Glutamatergic neuron (in vitro differentiated cells): ENCODE measurements at regions not wholly inside any gene's neighbourhood (a gene's known extent, or its start where the extent isn't known, plus 50 kb on each side); places are given as distances from the start of the nearest gene placed in this dataset.

ENCODE experiments used
- DNase-seq: peaks from one replicate; pipeline ENCODE4 v3.0.0; 2022
- H3K27ac Mint-ChIP-seq: one replicate; pipeline ENCODE4 v1.8.0; 2020; ENCODE audit warnings: mild to moderate bottlenecking, mixed read lengths, inconsistent platforms; ENCODE audit not compliant: unreplicated experiment
- H3K27me3 Mint-ChIP-seq: one replicate; pipeline ENCODE4 v1.8.0; 2020; ENCODE audit warnings: mild to moderate bottlenecking, moderate library complexity, mixed read lengths, inconsistent platforms; ENCODE audit not compliant: unreplicated experiment
- H3K36me3 Mint-ChIP-seq: one replicate; pipeline ENCODE4 v1.8.0; 2020; ENCODE audit warnings: mild to moderate bottlenecking, mixed read lengths, inconsistent platforms; ENCODE audit not compliant: unreplicated experiment
- H3K4me1 Mint-ChIP-seq: one replicate; pipeline ENCODE4 v1.8.0; 2020; ENCODE audit warnings: mild to moderate bottlenecking, low read depth, mixed read lengths, inconsistent platforms; ENCODE audit not compliant: unreplicated experiment
- H3K4me3 Mint-ChIP-seq: one replicate; pipeline ENCODE4 v1.8.0; 2020; ENCODE audit warnings: mild to moderate bottlenecking, mixed read lengths, inconsistent platforms; ENCODE audit not compliant: unreplicated experiment
- H3K9me3 Mint-ChIP-seq: one replicate; pipeline ENCODE4 v1.8.0; 2020; ENCODE audit warnings: mild to moderate bottlenecking, moderate library complexity, mixed read lengths, inconsistent platforms; ENCODE audit not compliant: unreplicated experiment
- CTCF ChIP-seq: fragments of 200-600 bp; sonication (generic); IDR thresholded peaks from one replicate; pipeline ENCODE4 v1.5.0; 2021; ENCODE audit not compliant: partially characterized antibody, unreplicated experiment

GRCh38 chr2:41160439-41160838, 708.5 kb upstream of the SLC8A1 start:
- Mint-ChIP-seq H3K4me1 (no peaks in the 10 kb centered on the region), H3K27ac (no peak overlapping the region), H3K4me3 (no peak overlapping the region), H3K9me3 (no peaks in the 10 kb centered on the region), H3K27me3 (peaks cover 1% of the 10 kb centered on the region), H3K36me3 (no peaks in the 10 kb centered on the region)
- no peak for TF ChIP-seq CTCF
- no peak for DNase-seq

- Mint-ChIP-seq H3K27me3 (peaks cover 1% of the 10 kb centered on the region), H3K4me3 (no peak overlapping the region), H3K27ac (no peak overlapping the region), H3K9me3 (peaks cover 2% of the 10 kb centered on the region), H3K36me3 (no peaks in the 10 kb centered on the region), H3K4me1 (no peaks in the 10 kb centered on the region)
- no peak for TF ChIP-seq CTCF
- DNase-seq = no peak
These were observed 715.1 kb upstream of the SLC8A1 start for GRCh38 chr2:41167014-41167413.

- Mint-ChIP-seq H3K27ac (no peak overlapping the region), H3K4me3 (no peak overlapping the region), H3K4me1 (no peaks in the 10 kb centered on the region), H3K27me3 (peaks cover 1% of the 10 kb centered on the region), H3K36me3 (no peaks in the 10 kb centered on the region), H3K9me3 (peaks cover 2% of the 10 kb centered on the region)
- no peak for DNase-seq
- no peak for TF ChIP-seq CTCF
These were observed 717.9 kb upstream of the SLC8A1 start for GRCh38 chr2:41169744-41170143.

- DNase-seq = no peak
- Mint-ChIP-seq H3K4me1 (no peaks in the 10 kb centered on the region), H3K27ac (no peak overlapping the region), H3K27me3 (peaks cover 1% of the 10 kb centered on the region), H3K36me3 (no peaks in the 10 kb centered on the region), H3K4me3 (no peak overlapping the region), H3K9me3 (peaks cover 4% of the 10 kb centered on the region)
- TF ChIP-seq CTCF = no peak
These were observed 718.7 kb upstream of the SLC8A1 start for GRCh38 chr2:41170589-41170988.

GRCh38 chr2:41180387-41180786, 728.5 kb upstream of the SLC8A1 start:
- no peak for DNase-seq
- no peak overlapping the region for H3K27ac Mint-ChIP-seq
- peaks cover 2% of the 10 kb centered on the region for H3K9me3 Mint-ChIP-seq
- no peak overlapping the region for H3K4me3 Mint-ChIP-seq
- no peaks in the 10 kb centered on the region for H3K27me3 Mint-ChIP-seq
- H3K4me1 Mint-ChIP-seq = no peaks in the 10 kb centered on the region
- TF ChIP-seq CTCF = no peak
- H3K36me3 Mint-ChIP-seq = no peaks in the 10 kb centered on the region
